C1 segment of cervical spinal cord (tissue), 14 donors: ENCODE measurements at regions not wholly inside any gene's neighbourhood (a gene's known extent, or its start where the extent isn't known, plus 50 kb on each side); places are given as distances from the start of the nearest gene placed in this dataset.
"Not testable (repeated sequence)": the region's sequence is repeated elsewhere in the genome, so short reads cannot be mapped to it uniquely, and the experiment has no call there.

ENCODE experiments used
- DNase-seq, 14 donors: peaks; one replicate each; lab custom pipeline; 2025; lab: John Stamatoyannopoulos, UW

- not testable (repeated sequence) for DNase-seq
These were observed 227.4 kb upstream of the VLDLR start for GRCh38 chr9:2394087-2394741.

GRCh38 chr9:2395814-2396612 lies 225.6 kb upstream of the VLDLR start:
- no peak for DNase-seq

- no peak for DNase-seq
These were observed 224.8 kb upstream of the VLDLR start for GRCh38 chr9:2396622-2397285.

GRCh38 chr9:2397875-2398274 lies 223.7 kb upstream of the VLDLR start:
- DNase-seq, result not testable (repeated sequence)

GRCh38 chr9:2401746-2402145 lies 219.8 kb upstream of the VLDLR start:
- not testable (repeated sequence) for DNase-seq

- DNase-seq, result no peak
These were observed 217.9 kb upstream of the VLDLR start for GRCh38 chr9:2403701-2404100.

- no peak for DNase-seq
These were observed 215.3 kb upstream of the VLDLR start for GRCh38 chr9:2406252-2406651.

GRCh38 chr9:2407450-2407849 lies 214.1 kb upstream of the VLDLR start:
- DNase-seq, result no peak

- DNase-seq, result no peak
These were observed 209.9 kb upstream of the VLDLR start for GRCh38 chr9:2411459-2412215.

- DNase-seq, result no peak
These were observed 208.3 kb upstream of the VLDLR start for GRCh38 chr9:2413160-2413805.

- no peak for DNase-seq
These were observed 207.1 kb upstream of the VLDLR start for GRCh38 chr9:2414465-2414864.

GRCh38 chr9:2415326-2415725 lies 206.3 kb upstream of the VLDLR start:
- no peak for DNase-seq

GRCh38 chr9:2417730-2418129 lies 203.9 kb upstream of the VLDLR start:
- no peak for DNase-seq

GRCh38 chr9:2418619-2419018 lies 203.0 kb upstream of the VLDLR start:
- peak in 2 of 14 donors; percentile 10 to 31 for DNase-seq

GRCh38 chr9:2419347-2419746 lies 202.2 kb upstream of the VLDLR start:
- DNase-seq, result no peak

- no peak for DNase-seq
These were observed 201.0 kb upstream of the VLDLR start for GRCh38 chr9:2420543-2420942.

GRCh38 chr9:2424619-2425033 lies 197.0 kb upstream of the VLDLR start:
- DNase-seq, result no peak

- DNase-seq, result no peak
These were observed 195.9 kb upstream of the VLDLR start for GRCh38 chr9:2425676-2426075.

GRCh38 chr9:2427120-2427891 lies 194.3 kb upstream of the VLDLR start:
- no peak for DNase-seq

- DNase-seq, result no peak
These were observed 181.6 kb upstream of the VLDLR start for GRCh38 chr9:2439957-2440356.

- not testable (repeated sequence) for DNase-seq
These were observed 177.7 kb upstream of the VLDLR start for GRCh38 chr9:2443933-2444332.
